Neutrophil (primary cell): ENCODE measurements at regions not wholly inside any gene's neighbourhood (a gene's known extent, or its start where the extent isn't known, plus 50 kb on each side); places are given as distances from the start of the nearest gene placed in this dataset.

Experiments
- H3K27ac ChIP-seq: fragments of 200-600 bp; sonication (generic); 2 replicates; pipeline ENCODE4 v1.5.1; 2016; ENCODE audit warnings: mild to moderate bottlenecking, moderate library complexity
- H3K27me3 ChIP-seq: fragments of 200-600 bp; sonication (generic); 2 replicates; pipeline ENCODE4 v1.6.0; 2016; ENCODE audit warnings: mild to moderate bottlenecking
- H3K36me3 ChIP-seq: fragments of 200-600 bp; sonication (generic); 2 replicates; pipeline ENCODE4 v1.5.1; 2017
- H3K4me1 ChIP-seq, 2 experiments: fragments of 200-600 bp in 1 of 2; sonication (generic) in 1 of 2; 1 replicate in 1 of 2; 2 replicates in 1 of 2; pipeline versions ENCODE4 v1.5.1 to v1.6.1; 2013 to 2016; ENCODE audit warnings: low read depth in 1 of 2, low read length in 1 of 2, mild to moderate bottlenecking in 1 of 2, moderate library complexity in 1 of 2; ENCODE audit not compliant: control insufficient read depth in 1 of 2, insufficient read depth in 1 of 2
- H3K4me3 ChIP-seq, 2 experiments: fragments of 200-600 bp in 1 of 2; sonication (generic) in 1 of 2; 1 replicate in 1 of 2; 2 replicates in 1 of 2; pipeline ENCODE4 v1.5.1; 2013 to 2016; ENCODE audit warnings: low read depth in 1 of 2, low read length in 1 of 2, mild to moderate bottlenecking in 1 of 2, moderate library complexity in 1 of 2
- H3K9me3 ChIP-seq: fragments of 200-600 bp; sonication (generic); 2 replicates; pipeline ENCODE4 v1.5.1; 2016
- CTCF ChIP-seq: fragments of 200-600 bp; sonication (generic); IDR thresholded peaks from 2 replicates; pipeline ENCODE4 v1.5.1; 2016; ENCODE audit warnings: antibody characterized with exemption

- no peak overlapping the region for H3K27ac ChIP-seq
- no peak for TF ChIP-seq CTCF
- no peaks in the 10 kb centered on the region for H3K36me3 ChIP-seq
- no peak overlapping the region for H3K4me3 ChIP-seq
- no peaks in the 10 kb centered on the region for H3K9me3 ChIP-seq
- H3K27me3 ChIP-seq: no peaks in the 10 kb centered on the region
- H3K4me1 ChIP-seq: no peaks in the 10 kb centered on the region
Observed at GRCh38 chr5:8824371-8824770, 721.5 kb downstream of the SEMA5A start.

GRCh38 chr5:8825139-8825757, 720.6 kb downstream of the SEMA5A start:
- no peak for TF ChIP-seq CTCF
- H3K36me3 ChIP-seq: no peaks in the 10 kb centered on the region
- no peak overlapping the region for H3K4me3 ChIP-seq
- H3K27me3 ChIP-seq: no peaks in the 10 kb centered on the region
- H3K9me3 ChIP-seq: no peaks in the 10 kb centered on the region
- H3K4me1 ChIP-seq: no peaks in the 10 kb centered on the region
- no peak overlapping the region for H3K27ac ChIP-seq

- H3K27ac ChIP-seq: no peak overlapping the region
- H3K36me3 ChIP-seq: no peaks in the 10 kb centered on the region
- no peak overlapping the region for H3K4me3 ChIP-seq
Observed at GRCh38 chr5:8826508-8826907, 719.4 kb downstream of the SEMA5A start.

GRCh38 chr5:8827696-8828095, 718.2 kb downstream of the SEMA5A start:
- Histone ChIP-seq H3K4me3 (no peak overlapping the region), H3K9me3 (no peaks in the 10 kb centered on the region), H3K36me3 (no peaks in the 10 kb centered on the region), H3K27me3 (no peaks in the 10 kb centered on the region), H3K4me1 (no peaks in the 10 kb centered on the region), H3K27ac (no peak overlapping the region)
- no peak for TF ChIP-seq CTCF

More at GRCh38 chr5:8826508-8826907, 719.4 kb downstream of the SEMA5A start:
- Histone ChIP-seq H3K27me3 (no peaks in the 10 kb centered on the region), H3K9me3 (no peaks in the 10 kb centered on the region), H3K4me1 (no peaks in the 10 kb centered on the region)
- TF ChIP-seq CTCF: no peak

GRCh38 chr5:8828596-8829322, 717.1 kb downstream of the SEMA5A start:
- no peak overlapping the region for H3K4me3 ChIP-seq
- no peaks in the 10 kb centered on the region for H3K27me3 ChIP-seq
- H3K36me3 ChIP-seq: no peaks in the 10 kb centered on the region
- no peaks in the 10 kb centered on the region for H3K4me1 ChIP-seq
- no peak overlapping the region for H3K27ac ChIP-seq
- no peak for TF ChIP-seq CTCF
- no peaks in the 10 kb centered on the region for H3K9me3 ChIP-seq
